AG09309 (cell line): ENCODE measurements at regions not wholly inside any gene's neighbourhood (a gene's known extent, or its start where the extent isn't known, plus 50 kb on each side); places are given as distances from the start of the nearest gene placed in this dataset.
"Not testable (repeated sequence)": the region's sequence is repeated elsewhere in the genome, so short reads cannot be mapped to it uniquely, and the experiment has no call there.

Source experiments
- DNase-seq: peaks from one replicate; pipeline ENCODE4 v3.0.0-alpha.2; 2010; ENCODE audit warnings: low read depth
- H3K4me3 ChIP-seq: 2 replicates; pipeline ENCODE4 v1.5.1; 2011; ENCODE audit warnings: mild to moderate bottlenecking, low read depth, low read length, moderate library complexity; ENCODE audit not compliant: control insufficient read depth
- TF ChIP-seq, protein P1 (sequence below): IDR thresholded peaks from 2 replicates; pipeline ENCODE4 v1.5.1; 2011; ENCODE audit warnings: mild to moderate bottlenecking, low read depth, low read length, inconsistent platforms; ENCODE audit not compliant: insufficient read depth, control insufficient read depth; ENCODE audit errors: missing control alignments

DNA sequence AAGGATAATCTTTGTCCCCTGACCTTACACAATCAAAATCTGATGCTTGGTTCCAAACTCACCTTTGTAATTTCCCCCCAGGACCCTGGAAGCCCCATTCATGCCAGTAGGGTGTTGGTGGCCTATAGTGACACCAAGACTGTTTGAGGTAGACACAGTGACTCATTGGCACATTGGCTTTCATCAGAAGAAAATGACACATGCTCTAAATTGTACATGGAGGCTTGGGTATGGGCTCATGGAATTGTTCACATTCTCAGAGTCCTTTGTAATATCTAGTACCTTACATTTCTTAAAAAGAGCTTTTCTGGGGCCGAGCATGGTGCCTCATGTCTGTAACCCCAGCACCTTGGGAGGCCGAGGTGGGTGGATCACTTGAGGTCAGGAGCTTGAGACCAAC is 61.2 kb upstream of the LRPPRC start:
- H3K4me3 ChIP-seq, result no peak overlapping the region
- no peak for DNase-seq
- TF ChIP-seq, protein P1, sequence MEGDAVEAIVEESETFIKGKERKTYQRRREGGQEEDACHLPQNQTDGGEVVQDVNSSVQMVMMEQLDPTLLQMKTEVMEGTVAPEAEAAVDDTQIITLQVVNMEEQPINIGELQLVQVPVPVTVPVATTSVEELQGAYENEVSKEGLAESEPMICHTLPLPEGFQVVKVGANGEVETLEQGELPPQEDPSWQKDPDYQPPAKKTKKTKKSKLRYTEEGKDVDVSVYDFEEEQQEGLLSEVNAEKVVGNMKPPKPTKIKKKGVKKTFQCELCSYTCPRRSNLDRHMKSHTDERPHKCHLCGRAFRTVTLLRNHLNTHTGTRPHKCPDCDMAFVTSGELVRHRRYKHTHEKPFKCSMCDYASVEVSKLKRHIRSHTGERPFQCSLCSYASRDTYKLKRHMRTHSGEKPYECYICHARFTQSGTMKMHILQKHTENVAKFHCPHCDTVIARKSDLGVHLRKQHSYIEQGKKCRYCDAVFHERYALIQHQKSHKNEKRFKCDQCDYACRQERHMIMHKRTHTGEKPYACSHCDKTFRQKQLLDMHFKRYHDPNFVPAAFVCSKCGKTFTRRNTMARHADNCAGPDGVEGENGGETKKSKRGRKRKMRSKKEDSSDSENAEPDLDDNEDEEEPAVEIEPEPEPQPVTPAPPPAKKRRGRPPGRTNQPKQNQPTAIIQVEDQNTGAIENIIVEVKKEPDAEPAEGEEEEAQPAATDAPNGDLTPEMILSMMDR, result no peak

DNA sequence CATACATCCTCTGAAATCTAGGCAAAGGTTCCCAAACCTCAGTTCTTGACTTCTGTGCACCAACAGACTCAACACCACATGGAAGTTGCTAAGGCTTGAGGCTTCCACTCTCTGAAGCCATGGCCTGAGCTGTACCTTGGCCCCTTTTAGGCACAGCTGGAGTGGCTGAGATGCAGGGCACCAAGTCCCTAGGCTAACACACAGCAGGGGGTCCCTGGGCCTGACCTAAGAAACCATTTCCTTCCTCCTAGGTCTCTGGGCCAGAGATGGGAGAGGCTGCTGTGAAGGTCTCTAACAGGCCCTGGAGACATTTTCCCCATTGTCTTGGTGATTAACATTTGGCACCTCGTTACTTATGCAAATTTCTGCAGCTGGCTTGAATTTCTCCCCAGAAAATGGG is 64.5 kb upstream of the LRPPRC start:
- DNase-seq, H3K4me3 ChIP-seq: not testable (repeated sequence)

DNA sequence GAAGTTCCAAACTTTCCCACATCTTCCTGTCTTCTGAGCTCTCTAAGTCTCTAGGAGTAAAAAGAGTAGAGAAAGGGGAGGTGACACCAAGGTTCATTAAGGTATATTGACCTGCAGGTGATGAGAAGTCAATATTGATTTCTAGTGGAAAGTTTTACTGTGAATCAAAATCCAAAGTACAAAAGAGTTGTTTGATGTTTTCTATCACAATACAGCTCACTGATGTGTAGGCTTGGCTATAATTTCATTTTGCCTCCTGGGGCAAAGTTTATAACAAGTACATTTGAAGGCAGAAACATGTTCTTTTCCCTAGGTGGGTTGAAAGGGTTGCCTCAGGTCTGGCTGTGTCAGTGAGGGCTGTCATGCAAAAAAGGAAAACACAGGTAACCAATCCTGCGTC is 65.2 kb upstream of the LRPPRC start:
- no peak overlapping the region for H3K4me3 ChIP-seq
- TF ChIP-seq, protein P1, result no peak
- no peak for DNase-seq

DNA sequence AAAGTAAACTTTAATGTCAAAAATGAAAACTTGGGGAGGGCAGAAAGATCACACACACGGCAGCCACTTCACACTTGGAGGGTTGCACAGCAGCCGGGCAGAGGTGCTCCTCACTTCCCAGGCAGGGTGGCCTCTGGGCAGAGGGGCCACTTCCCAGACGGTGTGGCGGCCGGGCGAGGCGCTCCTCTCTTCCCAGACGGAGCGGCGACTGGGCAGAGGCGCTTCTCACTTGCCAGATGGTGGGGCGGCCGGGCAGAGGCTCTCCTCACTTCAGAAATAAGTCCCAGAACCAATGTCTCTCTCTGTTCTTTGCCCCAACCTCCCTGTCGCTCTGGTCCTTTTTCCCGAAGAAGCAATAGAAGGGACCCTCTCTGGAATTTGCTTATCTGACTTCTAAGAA is 65.7 kb upstream of the LRPPRC start:
- TF ChIP-seq, protein P1, result no peak
- DNase-seq, result no peak

DNA sequence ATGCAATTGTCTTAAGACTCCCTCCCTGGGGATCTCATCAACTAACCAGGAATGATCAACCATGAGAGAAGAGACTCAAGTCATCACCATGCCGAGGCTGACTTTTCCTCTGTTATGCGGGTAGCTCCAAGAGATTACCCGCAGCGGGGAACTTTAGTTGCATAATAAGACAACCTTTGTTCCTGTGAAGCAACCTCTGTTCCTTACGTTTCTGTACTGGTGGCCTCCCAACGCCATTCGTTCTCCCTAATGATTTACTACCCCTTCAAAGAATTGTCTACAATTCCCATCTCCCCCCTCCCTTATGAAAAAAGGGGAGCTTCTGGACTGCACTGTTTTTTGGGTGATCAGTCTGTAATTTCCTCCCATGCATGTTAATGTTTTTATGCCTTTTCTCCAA is 66.1 kb upstream of the LRPPRC start:
- no peak for DNase-seq
- TF ChIP-seq, protein P1, result no peak
- H3K4me3 ChIP-seq, result no peak overlapping the region

More for the DNA sequence above, 65.7 kb upstream of the LRPPRC start:
- H3K4me3 ChIP-seq, result no peak overlapping the region

DNA sequence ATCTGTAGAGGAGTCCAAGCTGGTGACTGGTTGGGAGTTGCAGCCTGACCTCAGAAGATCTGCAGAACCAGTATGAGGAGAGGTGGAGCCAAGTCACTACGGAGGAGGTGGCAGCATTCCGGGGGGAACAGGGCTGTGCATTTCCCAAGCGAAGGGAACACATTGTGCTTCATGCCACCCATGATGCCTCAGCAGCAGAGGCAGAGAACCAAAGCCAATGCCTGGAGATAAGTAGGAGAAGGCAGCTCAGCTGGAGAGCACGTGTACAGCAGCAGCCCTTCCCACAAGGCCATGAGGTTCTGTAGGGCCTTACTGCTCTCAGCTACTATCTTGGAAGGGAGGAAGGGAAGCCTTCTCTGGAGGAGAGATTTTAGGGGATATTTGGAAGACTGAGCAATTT is 67.2 kb upstream of the LRPPRC start:
- no peak for DNase-seq
- TF ChIP-seq, protein P1, result no peak
- no peak overlapping the region for H3K4me3 ChIP-seq

DNA sequence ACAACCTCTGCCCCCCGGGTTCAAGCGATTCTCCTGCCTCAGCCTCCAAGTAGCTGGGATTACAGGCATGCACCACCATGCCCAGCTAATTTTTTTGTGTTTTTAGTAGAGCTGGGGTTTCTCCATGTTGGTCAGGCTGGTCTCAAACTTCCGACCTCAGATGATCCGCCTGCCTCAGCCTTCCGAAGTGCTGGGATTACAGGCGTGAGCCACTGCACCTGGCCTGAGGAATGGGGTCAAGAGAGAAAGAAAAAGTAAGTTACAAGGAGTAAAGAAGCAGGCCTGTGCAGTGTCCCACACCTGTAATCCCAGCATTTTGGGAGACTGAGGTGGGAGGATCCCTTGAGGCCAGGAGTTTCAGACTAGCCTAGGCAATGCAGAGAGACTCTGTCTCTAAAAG is 68.5 kb upstream of the LRPPRC start:
- DNase-seq, H3K4me3 ChIP-seq: not testable (repeated sequence)

DNA sequence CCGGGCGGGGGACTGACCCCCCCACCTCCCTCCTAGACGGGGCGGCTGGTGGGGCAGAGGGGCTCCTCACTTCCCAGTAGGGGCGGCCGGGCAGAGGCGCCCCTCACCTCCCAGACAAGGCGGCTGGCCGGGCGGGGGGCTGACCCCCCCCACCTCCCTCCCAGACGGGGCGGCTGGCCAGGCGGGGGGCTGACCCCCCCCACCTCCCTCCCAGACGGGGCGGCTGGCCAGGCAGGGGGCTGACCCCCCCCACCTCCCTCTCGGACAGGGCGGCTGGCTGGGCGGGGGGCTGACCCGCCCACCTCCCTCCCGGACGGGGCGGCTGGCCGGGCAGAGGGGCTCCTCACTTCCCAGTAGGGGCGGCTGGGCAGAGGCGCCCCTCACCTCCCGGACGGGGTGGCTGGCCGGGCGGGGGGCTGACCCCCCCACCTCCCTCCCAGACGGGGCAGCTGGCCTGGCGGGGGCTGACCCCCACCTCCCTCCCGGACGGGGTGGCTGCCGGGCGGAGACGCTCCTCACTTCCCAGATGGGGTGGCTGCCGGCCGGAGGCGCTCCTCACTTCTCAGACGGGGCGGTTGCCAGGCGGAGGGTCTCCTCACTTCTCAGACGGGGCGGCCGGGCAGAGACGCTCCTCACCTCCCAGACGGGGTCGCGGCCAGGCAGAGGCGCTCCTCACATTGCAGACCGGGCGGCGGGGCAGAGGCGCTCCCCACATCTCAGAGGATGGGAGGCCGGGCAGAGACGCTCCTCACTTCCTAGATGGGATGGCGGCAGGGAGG is 71.4 kb upstream of the LRPPRC start:
- DNase-seq, H3K4me3 ChIP-seq: not testable (repeated sequence)

DNA sequence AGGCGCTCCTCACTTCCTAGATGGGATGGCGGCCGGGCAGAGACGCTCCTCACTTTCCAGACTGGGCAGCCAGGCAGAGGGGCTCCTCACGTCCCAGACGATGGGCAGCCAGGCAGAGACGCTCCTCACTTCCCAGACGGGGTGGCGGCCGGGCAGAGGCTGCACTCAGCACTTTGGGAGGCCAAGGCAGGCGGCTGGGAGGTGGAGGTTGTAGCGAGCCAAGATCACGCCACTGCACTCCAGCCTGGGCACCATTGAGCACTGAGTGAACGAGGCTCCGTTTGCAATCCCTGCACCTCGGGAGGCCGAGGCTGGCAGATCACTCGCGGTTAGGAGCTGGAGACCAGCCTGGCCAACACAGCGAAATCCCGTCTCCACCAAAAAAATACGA is 72.0 kb upstream of the LRPPRC start:
- H3K4me3 ChIP-seq, DNase-seq: not testable (repeated sequence)
